ENCODE measurements at regions not wholly inside any gene's neighbourhood (a gene's known extent, or its start where the extent isn't known, plus 50 kb on each side); places are given as distances from the start of the nearest gene placed in this dataset.

GRCh38 chr6:19949155-19949554 is 112.0 kb downstream of the ID4 start:
- H3K27me3 ChIP-seq (ENCODE audit: control insufficient read depth, insufficient read depth, low read length) = no peaks in the 10 kb centered on the region
- no peaks in the 10 kb centered on the region for H3K36me3 ChIP-seq (ENCODE audit: control insufficient read depth, insufficient read depth, low read length)
- DNase-seq (ENCODE audit: low read depth) = no peak
- H3K4me3 ChIP-seq (ENCODE audit: low read depth, low read length) = no peak overlapping the region
- no peak for TF ChIP-seq CTCF (IDR thresholded peaks at IDR 0.05; ENCODE audit: insufficient read depth, low read length, poor library complexity, severe bottlenecking)

DNA sequence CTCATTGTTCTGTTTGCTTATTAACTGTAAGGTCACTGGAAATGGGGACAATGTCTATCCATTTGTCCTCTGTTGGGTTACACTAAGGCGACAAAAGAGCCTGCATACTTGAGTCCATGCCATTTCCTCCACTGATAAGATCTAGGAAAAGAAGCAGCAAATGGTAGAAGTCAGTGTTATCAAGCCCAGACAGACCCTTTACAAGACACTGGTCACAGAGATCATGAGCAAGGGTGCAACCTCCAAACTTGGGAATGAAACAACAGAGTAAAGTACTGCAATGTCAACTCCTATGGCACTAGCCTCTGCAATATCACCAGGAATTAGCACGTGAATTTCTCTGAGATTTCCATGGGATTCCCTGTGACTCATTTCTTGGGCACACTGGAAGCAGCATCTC is 126.9 kb downstream of the ID4 start:
- no peak for TF ChIP-seq CTCF (IDR thresholded peaks at IDR 0.05; ENCODE audit: insufficient read depth, low read length, poor library complexity, severe bottlenecking)
- H3K4me3 ChIP-seq (ENCODE audit: low read depth, low read length) = no peak overlapping the region
- no peaks in the 10 kb centered on the region for H3K36me3 ChIP-seq (ENCODE audit: control insufficient read depth, insufficient read depth, low read length)
- H3K27me3 ChIP-seq (ENCODE audit: control insufficient read depth, insufficient read depth, low read length) = no peaks in the 10 kb centered on the region
- DNase-seq (ENCODE audit: low read depth) = no peak

DNA sequence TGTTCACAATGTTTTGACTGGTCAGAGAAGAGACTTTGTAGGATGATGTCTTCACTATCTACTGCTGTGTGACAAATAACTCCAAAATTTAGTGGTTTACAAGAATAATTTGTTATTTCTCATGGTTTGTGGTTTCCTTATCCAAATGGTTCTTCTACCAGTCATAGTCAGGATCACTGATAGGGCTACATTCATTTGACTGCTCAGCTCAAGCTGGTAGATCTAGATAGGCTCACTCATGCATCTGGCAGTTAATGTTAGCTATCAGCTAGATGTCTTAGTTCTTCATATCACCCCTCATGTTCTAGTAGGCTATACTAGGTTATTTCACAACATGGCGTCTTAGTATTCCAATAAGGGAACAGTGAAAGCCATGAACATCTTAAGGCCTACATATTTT is 131.0 kb downstream of the ID4 start:
- DNase-seq (ENCODE audit: low read depth) = no peak
- Histone ChIP-seq H3K27me3 (ENCODE audit: control insufficient read depth, insufficient read depth, low read length) (no peaks in the 10 kb centered on the region), H3K36me3 (ENCODE audit: control insufficient read depth, insufficient read depth, low read length) (no peaks in the 10 kb centered on the region), H3K4me3 (ENCODE audit: low read depth, low read length) (no peak overlapping the region)
- TF ChIP-seq CTCF (IDR thresholded peaks at IDR 0.05; ENCODE audit: insufficient read depth, low read length, poor library complexity, severe bottlenecking) = no peak

- Histone ChIP-seq H3K36me3 (ENCODE audit: control insufficient read depth, insufficient read depth, low read length) (no peaks in the 10 kb centered on the region), H3K27me3 (ENCODE audit: control insufficient read depth, insufficient read depth, low read length) (no peaks in the 10 kb centered on the region), H3K4me3 (ENCODE audit: low read depth, low read length) (no peak overlapping the region)
- DNase-seq (ENCODE audit: low read depth) = no peak
- TF ChIP-seq CTCF (IDR thresholded peaks at IDR 0.05; ENCODE audit: insufficient read depth, low read length, poor library complexity, severe bottlenecking) = no peak
These were observed 135.1 kb downstream of the ID4 start for GRCh38 chr6:19972221-19972620.

DNA sequence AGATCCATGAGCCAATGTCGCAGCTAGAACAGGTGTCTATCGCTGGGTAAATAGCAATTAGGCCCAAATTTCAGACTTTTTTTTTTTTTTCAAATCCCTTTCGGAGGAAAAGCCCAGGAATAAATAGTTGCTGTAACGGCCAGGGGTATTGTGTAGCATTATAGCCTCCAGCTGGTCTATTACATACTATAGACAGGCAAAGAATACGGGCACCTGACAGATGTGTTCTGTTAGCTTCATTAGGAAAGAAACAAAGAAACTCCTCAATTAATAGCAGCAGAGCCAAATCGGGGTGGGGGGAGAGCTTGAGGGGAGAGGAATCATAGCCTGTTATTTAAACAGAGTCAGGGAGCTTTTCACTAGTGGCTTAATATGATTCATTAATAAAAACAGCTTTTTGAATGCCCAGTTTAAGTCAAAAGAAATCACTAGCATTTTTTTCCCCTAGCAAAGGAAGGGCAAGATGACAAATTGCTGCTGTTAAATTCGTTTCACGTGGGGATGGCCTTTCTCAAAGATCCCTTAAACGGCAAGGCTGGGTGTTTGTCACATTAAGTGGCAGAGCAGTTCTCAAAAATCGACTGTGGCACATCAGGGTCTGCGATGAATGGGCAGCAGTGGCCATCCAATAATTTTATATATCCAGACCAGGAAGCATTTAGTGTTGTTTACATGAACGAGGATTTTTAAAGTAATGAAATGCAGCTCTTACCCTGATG is 139.4 kb downstream of the ID4 start:
- Histone ChIP-seq H3K36me3 (ENCODE audit: control insufficient read depth, insufficient read depth, low read length) (no peaks in the 10 kb centered on the region), H3K4me3 (ENCODE audit: low read depth, low read length) (no peak overlapping the region), H3K27me3 (ENCODE audit: control insufficient read depth, insufficient read depth, low read length) (no peaks in the 10 kb centered on the region)
- no peak for DNase-seq (ENCODE audit: low read depth)
- TF ChIP-seq CTCF (IDR thresholded peaks at IDR 0.05; ENCODE audit: insufficient read depth, low read length, poor library complexity, severe bottlenecking) = no peak

DNA sequence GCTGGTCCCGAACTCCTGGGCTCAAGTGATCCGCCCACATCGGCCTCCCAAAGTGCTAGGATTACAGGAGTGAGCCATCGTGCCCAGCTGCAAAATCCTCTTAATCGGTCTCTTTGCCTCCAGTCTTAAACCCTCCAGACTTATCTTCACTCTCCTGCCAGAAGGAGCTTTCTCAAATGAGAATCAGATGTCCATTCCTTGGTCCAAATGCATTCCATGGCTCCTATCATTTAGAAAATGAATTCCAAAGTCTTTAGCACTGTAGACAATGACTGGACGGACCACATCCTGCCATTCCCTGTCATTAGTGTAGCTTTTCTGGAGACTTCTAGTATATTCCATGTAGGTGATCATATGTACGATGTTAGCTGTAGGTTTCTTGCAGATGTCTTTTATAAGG is 141.9 kb downstream of the ID4 start:
- Histone ChIP-seq H3K36me3 (ENCODE audit: control insufficient read depth, insufficient read depth, low read length) (no peaks in the 10 kb centered on the region), H3K4me3 (ENCODE audit: low read depth, low read length) (no peak overlapping the region), H3K27me3 (ENCODE audit: control insufficient read depth, insufficient read depth, low read length) (no peaks in the 10 kb centered on the region)
- TF ChIP-seq CTCF (IDR thresholded peaks at IDR 0.05; ENCODE audit: insufficient read depth, low read length, poor library complexity, severe bottlenecking) = no peak
- DNase-seq (ENCODE audit: low read depth) = no peak
